Loucy (cell line): ENCODE measurements at regions not wholly inside any gene's neighbourhood (a gene's known extent, or its start where the extent isn't known, plus 50 kb on each side); places are given as distances from the start of the nearest gene placed in this dataset.

Source experiments
- H2AFZ ChIP-seq: fragments of 200-600 bp; sonication (generic); 2 replicates; pipeline ENCODE4 v1.6.0; 2016; ENCODE audit warnings: antibody characterized with exemption, mild to moderate bottlenecking, low read length, moderate library complexity
- H3F3A ChIP-seq: fragments of 200-600 bp; 2 replicates; pipeline ENCODE4 v1.6.0; 2016; ENCODE audit warnings: antibody characterized with exemption, low read depth, mild to moderate bottlenecking
- H3K27me3 ChIP-seq: fragments of 200-600 bp; sonication (generic); 2 replicates; pipeline ENCODE4 v1.6.1; 2014; ENCODE audit warnings: low read length, mild to moderate bottlenecking; ENCODE audit not compliant: insufficient read depth, poor library complexity, severe bottlenecking
- H3K36me3 ChIP-seq: fragments of 200-600 bp; sonication (generic); 2 replicates; pipeline ENCODE4 v1.6.1; 2016; ENCODE audit warnings: low read length; ENCODE audit not compliant: insufficient read depth
- H3K4me1 ChIP-seq: fragments of 200-600 bp; sonication (generic); 2 replicates; pipeline ENCODE4 v1.5.1; 2014; ENCODE audit warnings: low read length, mild to moderate bottlenecking; ENCODE audit not compliant: insufficient read depth, poor library complexity, severe bottlenecking
- H3K4me2 ChIP-seq: fragments of 200-600 bp; sonication (generic); 2 replicates; pipeline ENCODE4 v1.6.0; 2014; ENCODE audit warnings: antibody characterized with exemption, low read length, low read depth, mild to moderate bottlenecking; ENCODE audit not compliant: poor library complexity, severe bottlenecking
- H3K4me3 ChIP-seq: fragments of 200-600 bp; sonication (generic); 2 replicates; pipeline ENCODE4 v1.5.1; 2014; ENCODE audit warnings: low read length, mild to moderate bottlenecking, mixed read lengths; ENCODE audit not compliant: poor library complexity, severe bottlenecking
- H3K79me2 ChIP-seq: fragments of 200-600 bp; sonication (generic); 2 replicates; pipeline ENCODE4 v1.6.1; 2014; ENCODE audit warnings: low read length; ENCODE audit not compliant: insufficient read depth
- H3K9ac ChIP-seq: fragments of 200-600 bp; sonication (generic); 2 replicates; pipeline ENCODE4 v1.6.0; 2014; ENCODE audit warnings: mild to moderate bottlenecking, low read depth, low read length, moderate library complexity; ENCODE audit not compliant: poor library complexity, severe bottlenecking
- H3K9me2 ChIP-seq: fragments of 200-600 bp; sonication (generic); replicated peaks from 2 replicates; pipeline ENCODE4 v1.6.1; 2016; ENCODE audit warnings: low read depth, low read length, mixed read lengths
- H3K9me3 ChIP-seq: fragments of 200-600 bp; sonication (generic); 2 replicates; pipeline ENCODE4 v1.6.1; 2014; ENCODE audit warnings: mild to moderate bottlenecking, antibody characterized with exemption, low read length, low read depth; ENCODE audit not compliant: insufficient read depth
- H4K20me1 ChIP-seq: fragments of 200-600 bp; sonication (generic); 2 replicates; pipeline ENCODE4 v1.6.0; 2014; ENCODE audit warnings: antibody characterized with exemption, low read length, mild to moderate bottlenecking; ENCODE audit not compliant: insufficient read depth, poor library complexity, severe bottlenecking
- CTCF ChIP-seq: fragments of 200-600 bp; sonication (generic); conservative IDR thresholded peaks from 2 replicates; pipeline ENCODE4 v1.5.1; 2014; ENCODE audit warnings: mild to moderate bottlenecking, antibody characterized with exemption, low read length
- EZH2phosphoT487 ChIP-seq: fragments of 200-600 bp; IDR thresholded peaks from 2 replicates; pipeline ENCODE4 v1.6.1; 2018; ENCODE audit warnings: antibody characterized with exemption, mild to moderate bottlenecking, moderate library complexity, borderline replicate concordance

- Histone ChIP-seq H2AFZ (peak overlapping the region; percentile 23; the same call in 1 of the 2 replicates), H4K20me1 (no peaks in the 10 kb centered on the region), H3K36me3 (no peaks in the 10 kb centered on the region), H3K4me3 (no peak overlapping the region), H3K9me2 (no peaks in the 10 kb centered on the region), H3K9ac (no peak overlapping the region), H3K4me2 (no peak overlapping the region), H3F3A (no peaks in the 10 kb centered on the region), H3K4me1 (peaks cover 13% of the 10 kb centered on the region), H3K79me2 (no peaks in the 10 kb centered on the region), H3K27me3 (no peaks in the 10 kb centered on the region), H3K9me3 (no peaks in the 10 kb centered on the region)
- TF ChIP-seq EZH2phosphoT487 (no peak), CTCF (no peak)
Measured at GRCh38 chr15:58348095-58348812, 83.5 kb upstream of the LIPC start.

- TF ChIP-seq EZH2phosphoT487 = no peak
- TF ChIP-seq CTCF = no peak
- Histone ChIP-seq H3K27me3 (no peaks in the 10 kb centered on the region), H4K20me1 (no peaks in the 10 kb centered on the region), H3K9ac (no peak overlapping the region), H3K9me2 (no peaks in the 10 kb centered on the region), H3K4me2 (no peak overlapping the region), H2AFZ (no peak overlapping the region), H3F3A (0 out of 2 replicates have a peak, but pooled peaks cover 3% of the 10 kb centered on the region), H3K4me1 (peaks cover 29% of the 10 kb centered on the region), H3K36me3 (no peaks in the 10 kb centered on the region), H3K4me3 (no peak overlapping the region), H3K79me2 (no peaks in the 10 kb centered on the region), H3K9me3 (no peaks in the 10 kb centered on the region)
Measured at GRCh38 chr15:58352026-58352929, 79.5 kb upstream of the LIPC start.

- H3K4me1 ChIP-seq = peaks cover 33% of the 10 kb centered on the region
- no peaks in the 10 kb centered on the region for H3K9me2 ChIP-seq
- no peaks in the 10 kb centered on the region for H3K79me2 ChIP-seq
- no peaks in the 10 kb centered on the region for H3K27me3 ChIP-seq
- H3F3A ChIP-seq = 0 out of 2 replicates have a peak, but pooled peaks cover 3% of the 10 kb centered on the region
- H4K20me1 ChIP-seq = no peaks in the 10 kb centered on the region
- TF ChIP-seq EZH2phosphoT487 (no peak), CTCF (no peak)
- H3K4me2 ChIP-seq = peak overlapping the region; percentile 31
- peak overlapping the region; percentile 42 for H2AFZ ChIP-seq
- no peaks in the 10 kb centered on the region for H3K9me3 ChIP-seq
- H3K4me3 ChIP-seq = no peak overlapping the region
- H3K36me3 ChIP-seq = no peaks in the 10 kb centered on the region
- H3K9ac ChIP-seq = peak overlapping the region; percentile 29
Measured at GRCh38 chr15:58355382-58355971, 76.3 kb upstream of the LIPC start.
